H9 (cell line): ENCODE measurements at regions not wholly inside any gene's neighbourhood (a gene's known extent, or its start where the extent isn't known, plus 50 kb on each side); places are given as distances from the start of the nearest gene placed in this dataset.

Experiments used
- DNase-seq: peaks from one replicate; pipeline ENCODE4 v3.0.0-alpha.2; 2017
- H2AFZ ChIP-seq: one replicate; pipeline ENCODE4 v1.6.1; 2013; ENCODE audit warnings: mild to moderate bottlenecking, low read length, control low read depth, moderate library complexity
- H2AK5ac ChIP-seq: 2 replicates; pipeline ENCODE4 v1.6.1; 2013; ENCODE audit warnings: low read length, control low read depth, mixed read lengths; ENCODE audit not compliant: insufficient read length
- H2BK120ac ChIP-seq: one replicate; pipeline ENCODE4 v1.6.1; 2013; ENCODE audit warnings: low read depth, mild to moderate bottlenecking, low read length, control low read depth, inconsistent platforms; ENCODE audit not compliant: poor library complexity, severe bottlenecking
- H2BK12ac ChIP-seq: 2 replicates; pipeline ENCODE4 v1.6.1; 2013; ENCODE audit warnings: low read length, control low read depth, mixed read lengths, low read depth; ENCODE audit not compliant: insufficient read length
- H2BK15ac ChIP-seq: 2 replicates; pipeline ENCODE4 v1.6.1; 2013; ENCODE audit warnings: low read depth, low read length, control low read depth
- H2BK20ac ChIP-seq: one replicate; pipeline ENCODE4 v1.6.1; 2013; ENCODE audit warnings: low read depth, mild to moderate bottlenecking, low read length, control low read depth, inconsistent platforms; ENCODE audit not compliant: poor library complexity, severe bottlenecking
- H2BK5ac ChIP-seq: 2 replicates; pipeline ENCODE4 v1.6.1; 2013; ENCODE audit warnings: low read length, control low read depth, mixed read lengths; ENCODE audit not compliant: insufficient read length
- H3K14ac ChIP-seq: 2 replicates; pipeline ENCODE4 v1.6.1; 2013; ENCODE audit warnings: low read length, control low read depth; ENCODE audit not compliant: insufficient read depth
- H3K18ac ChIP-seq: 2 replicates; pipeline ENCODE4 v1.6.1; 2013; ENCODE audit warnings: low read depth, mild to moderate bottlenecking, mixed read lengths, low read length, control low read depth; ENCODE audit not compliant: insufficient read length
- H3K23ac ChIP-seq: 2 replicates; pipeline ENCODE4 v1.6.1; 2013; ENCODE audit warnings: low read length, control low read depth, mixed read lengths, low read depth; ENCODE audit not compliant: insufficient read length
- H3K23me2 ChIP-seq: 2 replicates; pipeline ENCODE4 v1.6.1; 2013; ENCODE audit warnings: low read depth, mild to moderate bottlenecking, mixed read lengths, low read length, control low read depth; ENCODE audit not compliant: insufficient read length, poor library complexity, severe bottlenecking
- H3K27ac ChIP-seq: 2 replicates; pipeline ENCODE4 v1.5.1; 2013; ENCODE audit warnings: low read length, control low read depth, mixed read lengths, low read depth; ENCODE audit not compliant: insufficient read length
- H3K27me3 ChIP-seq: 2 replicates; pipeline ENCODE4 v1.6.1; 2013; ENCODE audit warnings: low read length, control low read depth, inconsistent platforms; ENCODE audit not compliant: insufficient read depth
- H3K4ac ChIP-seq: 2 replicates; pipeline ENCODE4 v1.6.1; 2013; ENCODE audit warnings: low read depth, mild to moderate bottlenecking, control low read depth, inconsistent platforms, low read length, moderate library complexity
- H3K4me1 ChIP-seq: 2 replicates; pipeline ENCODE4 v1.6.1; 2013; ENCODE audit warnings: low read length, control low read depth, inconsistent platforms; ENCODE audit not compliant: insufficient read depth
- H3K4me2 ChIP-seq: 2 replicates; pipeline ENCODE4 v1.6.1; 2013; ENCODE audit warnings: low read length, control low read depth, mixed read lengths; ENCODE audit not compliant: insufficient read length, insufficient read depth
- H3K56ac ChIP-seq: 2 replicates; pipeline ENCODE4 v1.6.1; 2013; ENCODE audit warnings: low read depth, mild to moderate bottlenecking, mixed read lengths, low read length, control low read depth; ENCODE audit not compliant: insufficient read length
- H3K79me1 ChIP-seq: 2 replicates; pipeline ENCODE4 v1.6.1; 2013; ENCODE audit warnings: low read depth, mild to moderate bottlenecking, moderate library complexity, low read length, control low read depth, inconsistent platforms; ENCODE audit not compliant: insufficient read depth, poor library complexity, severe bottlenecking
- H3K79me2 ChIP-seq: 2 replicates; pipeline ENCODE4 v1.6.1; 2013; ENCODE audit warnings: low read length, control low read depth, inconsistent platforms; ENCODE audit not compliant: insufficient read depth
- H3K9ac ChIP-seq: 2 replicates; pipeline ENCODE4 v1.6.1; 2013; ENCODE audit warnings: low read length, control low read depth, mixed read lengths; ENCODE audit not compliant: insufficient read length; ENCODE audit errors: extremely low read depth
- H3K9me3 ChIP-seq: one replicate; pipeline ENCODE4 v1.6.1; 2013; ENCODE audit warnings: low read depth, low read length, inconsistent platforms; ENCODE audit not compliant: control insufficient read depth
- H3T11ph ChIP-seq: one replicate; pipeline ENCODE4 v1.6.1; 2013; ENCODE audit warnings: mild to moderate bottlenecking, low read length, control low read depth, inconsistent platforms
- H4K20me1 ChIP-seq: one replicate; pipeline ENCODE4 v1.6.1; 2013; ENCODE audit not compliant: control insufficient read depth, insufficient read length, insufficient read depth
- H4K5ac ChIP-seq: 2 replicates; pipeline ENCODE4 v1.6.1; 2013; ENCODE audit warnings: low read depth, mild to moderate bottlenecking, mixed read lengths, low read length, control low read depth; ENCODE audit not compliant: insufficient read length
- H4K8ac ChIP-seq: replicated peaks from 2 replicates; pipeline ENCODE4 v1.6.1; 2013; ENCODE audit warnings: low read length, control low read depth, mixed read lengths, low read depth; ENCODE audit not compliant: insufficient read length
- H4K91ac ChIP-seq: 2 replicates; pipeline ENCODE4 v1.6.1; 2013; ENCODE audit warnings: low read depth, mild to moderate bottlenecking, moderate library complexity, mixed read lengths, low read length, control low read depth; ENCODE audit not compliant: insufficient read length
- H3K27ac Mint-ChIP-seq, 3 experiments: 2 replicates in 2 of 3; 3 replicates in 1 of 3; pipeline ENCODE4 v1.8.0; 2020 to 2021; ENCODE audit warnings: mixed read lengths in 3 of 3, mild to moderate bottlenecking in 1 of 3, moderate library complexity in 1 of 3
- H3K27me3 Mint-ChIP-seq: 2 replicates; pipeline ENCODE4 v1.8.0; 2021; ENCODE audit warnings: low read depth, mild to moderate bottlenecking, moderate library complexity, mixed read lengths
- H3K36me3 Mint-ChIP-seq, 3 experiments: 2 replicates in 2 of 3; 3 replicates in 1 of 3; pipeline ENCODE4 v1.8.0; 2020 to 2021; ENCODE audit warnings: low read depth in 3 of 3, mixed read lengths in 3 of 3; ENCODE audit not compliant: insufficient read depth in 1 of 3
- H3K4me1 Mint-ChIP-seq, 2 experiments: 2 replicates each; pipeline ENCODE4 v1.8.0; 2020; ENCODE audit warnings: mixed read lengths in 2 of 2
- H3K4me3 Mint-ChIP-seq, 2 experiments: 2 replicates in 1 of 2; 3 replicates in 1 of 2; pipeline ENCODE4 v1.8.0; 2020 to 2021; ENCODE audit warnings: mild to moderate bottlenecking in 2 of 2, mixed read lengths in 2 of 2, moderate library complexity in 1 of 2
- H3K9me3 Mint-ChIP-seq, 2 experiments: 2 replicates in 1 of 2; 3 replicates in 1 of 2; pipeline ENCODE4 v1.8.0; 2020; ENCODE audit warnings: mild to moderate bottlenecking in 2 of 2, mixed read lengths in 2 of 2, moderate library complexity in 1 of 2
- CTCF ChIP-seq: fragments of 200-600 bp; sonication (generic); conservative IDR thresholded peaks from 3 replicates; pipeline ENCODE4 v1.8.0; 2021; ENCODE audit warnings: antibody characterized with exemption, mild to moderate bottlenecking
- WGBS: extraction: QIAGEN DNeasy Blood & Tissue Kit; methylation state at CpG from one replicate; pipeline ENCODE4 v1.1.7; 2013; ENCODE audit warnings: missing lambda C conversion rate, low lambda C conversion rate, mixed read lengths; ENCODE audit not compliant: insufficient read length; ENCODE audit errors: extremely low coverage; 5-methylcytosine and 5-hydroxymethylcytosine counted together

- no peak overlapping the region for H4K8ac ChIP-seq
- H3K79me1 ChIP-seq, result no peaks in the 10 kb centered on the region
- Mint-ChIP-seq H3K27ac (peak overlapping the region in 1 of 3 experiments; percentile 50; a peak in 1 of 7 replicates), H3K4me1 (no peaks in the 10 kb centered on the region), H3K27me3 (no peaks in the 10 kb centered on the region), H3K4me3 (no peak overlapping the region), H3K9me3 (no peaks in the 10 kb centered on the region; a peak in 1 of 5 replicates), H3K36me3 (peaks cover 0 to 4% (median 0%) of the 10 kb centered on the region in 3 experiments; a peak in 1 of 7 replicates)
- H2BK20ac ChIP-seq, result no peak overlapping the region
- no peaks in the 10 kb centered on the region for H3K79me2 ChIP-seq
- H3K9ac ChIP-seq, result no peak overlapping the region
- H3T11ph ChIP-seq, result no peak overlapping the region
- H4K91ac ChIP-seq, result no peak overlapping the region
- no peak overlapping the region for H2BK120ac ChIP-seq
- H4K20me1 ChIP-seq, result no peaks in the 10 kb centered on the region
- H3K9me3 ChIP-seq, result no peaks in the 10 kb centered on the region
- H3K23ac ChIP-seq, result no peak overlapping the region
- H3K14ac ChIP-seq, result no peak overlapping the region
- H3K4me2 ChIP-seq, result no peak overlapping the region
- no peak overlapping the region for H3K27ac ChIP-seq
- H3K18ac ChIP-seq, result no peak overlapping the region
- no peak overlapping the region for H2BK15ac ChIP-seq
- H3K23me2 ChIP-seq, result no peaks in the 10 kb centered on the region
- no peak overlapping the region for H3K56ac ChIP-seq
- H2AK5ac ChIP-seq, result no peak overlapping the region
- no peaks in the 10 kb centered on the region for H3K27me3 ChIP-seq
- H2BK5ac ChIP-seq, result no peak overlapping the region
- no peak overlapping the region for H3K4ac ChIP-seq
- WGBS, result no CpG with 5 or more reads among the region's 8 CpGs
- no peak overlapping the region for H4K5ac ChIP-seq
- no peak for DNase-seq
- H2BK12ac ChIP-seq, result no peak overlapping the region
- no peak for TF ChIP-seq CTCF
- H2AFZ ChIP-seq, result no peak overlapping the region
- no peaks in the 10 kb centered on the region for H3K4me1 ChIP-seq
These were observed 852.9 kb upstream of the ADGRL4 start for GRCh38 chr1:79859212-79859948.
